Testis (tissue), 2 donors: ENCODE measurements at regions not wholly inside any gene's neighbourhood (a gene's known extent, or its start where the extent isn't known, plus 50 kb on each side); places are given as distances from the start of the nearest gene placed in this dataset.

Experiments
- DNase-seq: peaks from one replicate; pipeline ENCODE4 v3.0.0-alpha.2; 2019
- H3K27ac ChIP-seq, 2 donors: fragments of 200-600 bp; sonication (generic); one replicate each; pipeline ENCODE4 v1.5.1; 2019
- H3K27me3 ChIP-seq: fragments of 200-600 bp; sonication (generic); one replicate; pipeline ENCODE4 v1.5.1; 2019
- H3K36me3 ChIP-seq: fragments of 200-600 bp; sonication (generic); one replicate; pipeline ENCODE4 v1.5.1; 2017; ENCODE audit warnings: low read depth; ENCODE audit errors: missing control alignments
- H3K4me1 ChIP-seq: fragments of 200-600 bp; sonication (generic); one replicate; pipeline ENCODE4 v1.5.1; 2019
- H3K4me3 ChIP-seq, 2 donors: fragments of 200-600 bp; sonication (generic); one replicate each; pipeline ENCODE4 v1.5.1; 2017 to 2019
- H3K9me3 ChIP-seq: fragments of 200-600 bp; sonication (generic); one replicate; pipeline ENCODE4 v1.5.1; 2017
- POLR2A ChIP-seq: fragments of 450-650 bp; IDR thresholded peaks from one replicate; pipeline ENCODE4 v1.6.1; 2017; ENCODE audit warnings: antibody characterized with exemption, mild to moderate bottlenecking, moderate library complexity
- WGBS, 2 donors: methylation state at CpG; one replicate each; pipeline ENCODE4 v1.1.5; 2018; 5-methylcytosine and 5-hydroxymethylcytosine counted together
- intact Hi-C: fragments of 100-400 bp; cut with DNase I; formaldehyde crosslinking; loops from one replicate; pipeline ENCODE4 v1.15.1; 2023; ENCODE audit warnings: low total_unique reads
- TF ChIP-seq, protein P1 (sequence below), 3 experiments: fragments of 450-650 bp in 2 of 3; fragments of 200-600 bp in 1 of 3; sonication (generic) in 1 of 3; IDR thresholded peaks; one replicate each; pipeline ENCODE4 v1.5.1; 2016 to 2019; ENCODE audit warnings: antibody characterized with exemption in 3 of 3, mild to moderate bottlenecking in 2 of 3, moderate library complexity in 1 of 3

DNA sequence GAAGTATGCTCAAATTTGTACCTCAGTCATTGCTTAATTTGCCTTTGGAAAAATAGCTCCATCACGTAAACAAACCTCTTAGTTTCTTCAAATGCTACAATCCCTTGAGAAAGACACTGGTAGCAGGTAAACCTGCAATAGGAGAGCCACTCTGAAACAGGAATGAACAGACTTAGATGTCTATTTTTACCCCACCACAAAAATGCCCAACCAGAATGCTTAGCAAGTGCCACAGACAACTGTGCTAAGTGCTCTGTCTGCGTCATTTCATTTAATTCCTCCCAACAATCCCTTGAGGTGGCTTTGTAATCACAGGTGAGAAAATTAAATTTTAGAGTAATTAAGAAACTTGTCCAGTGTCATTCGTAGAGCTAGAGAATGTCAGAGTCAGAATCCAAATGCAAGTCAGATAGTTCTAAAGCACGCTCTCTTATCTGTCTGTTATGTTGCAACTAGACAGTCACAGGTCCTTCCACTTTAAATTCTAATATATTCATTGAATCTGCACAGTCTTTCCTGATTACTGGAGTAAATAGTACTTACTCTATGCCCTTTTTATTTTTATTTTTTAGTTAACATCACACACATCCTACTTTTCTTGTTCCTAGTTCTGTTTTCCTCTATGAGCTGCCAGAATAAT is 89.0 kb upstream of the GRIA4 start:
- no peak for DNase-seq
- Histone ChIP-seq H3K36me3 (no peaks in the 10 kb centered on the region), H3K9me3 (no peaks in the 10 kb centered on the region)

GRCh38 chr11:105507496-105508254 is 102.2 kb upstream of the GRIA4 start:
- Histone ChIP-seq H3K27me3 (no peaks in the 10 kb centered on the region), H3K27ac (no peak overlapping the region), H3K9me3 (no peaks in the 10 kb centered on the region), H3K4me1 (no peaks in the 10 kb centered on the region), H3K36me3 (no peaks in the 10 kb centered on the region), H3K4me3 (no peak overlapping the region)
- DNase-seq: no peak
- WGBS, 2 donors: 70 to 78% methylated on average over 5 of the region's 5 CpGs
- intact Hi-C loops: no loop called here
- TF ChIP-seq POLR2A: no peak
- TF ChIP-seq, protein P1, sequence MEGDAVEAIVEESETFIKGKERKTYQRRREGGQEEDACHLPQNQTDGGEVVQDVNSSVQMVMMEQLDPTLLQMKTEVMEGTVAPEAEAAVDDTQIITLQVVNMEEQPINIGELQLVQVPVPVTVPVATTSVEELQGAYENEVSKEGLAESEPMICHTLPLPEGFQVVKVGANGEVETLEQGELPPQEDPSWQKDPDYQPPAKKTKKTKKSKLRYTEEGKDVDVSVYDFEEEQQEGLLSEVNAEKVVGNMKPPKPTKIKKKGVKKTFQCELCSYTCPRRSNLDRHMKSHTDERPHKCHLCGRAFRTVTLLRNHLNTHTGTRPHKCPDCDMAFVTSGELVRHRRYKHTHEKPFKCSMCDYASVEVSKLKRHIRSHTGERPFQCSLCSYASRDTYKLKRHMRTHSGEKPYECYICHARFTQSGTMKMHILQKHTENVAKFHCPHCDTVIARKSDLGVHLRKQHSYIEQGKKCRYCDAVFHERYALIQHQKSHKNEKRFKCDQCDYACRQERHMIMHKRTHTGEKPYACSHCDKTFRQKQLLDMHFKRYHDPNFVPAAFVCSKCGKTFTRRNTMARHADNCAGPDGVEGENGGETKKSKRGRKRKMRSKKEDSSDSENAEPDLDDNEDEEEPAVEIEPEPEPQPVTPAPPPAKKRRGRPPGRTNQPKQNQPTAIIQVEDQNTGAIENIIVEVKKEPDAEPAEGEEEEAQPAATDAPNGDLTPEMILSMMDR (IDR thresholded peaks at IDR 0.05): no peak

More for the DNA sequence above, 89.0 kb upstream of the GRIA4 start:
- 83 to 91% methylated on average over 4 of the region's 4 CpGs for WGBS, 2 donors
- intact Hi-C loops: no loop called here
- H3K4me3 ChIP-seq: no peak overlapping the region
- TF ChIP-seq, protein P1 (IDR thresholded peaks at IDR 0.05): no peak
- no peak for TF ChIP-seq POLR2A
- no peaks in the 10 kb centered on the region for H3K27me3 ChIP-seq
- H3K27ac ChIP-seq: no peak overlapping the region
- H3K4me1 ChIP-seq: no peaks in the 10 kb centered on the region

DNA sequence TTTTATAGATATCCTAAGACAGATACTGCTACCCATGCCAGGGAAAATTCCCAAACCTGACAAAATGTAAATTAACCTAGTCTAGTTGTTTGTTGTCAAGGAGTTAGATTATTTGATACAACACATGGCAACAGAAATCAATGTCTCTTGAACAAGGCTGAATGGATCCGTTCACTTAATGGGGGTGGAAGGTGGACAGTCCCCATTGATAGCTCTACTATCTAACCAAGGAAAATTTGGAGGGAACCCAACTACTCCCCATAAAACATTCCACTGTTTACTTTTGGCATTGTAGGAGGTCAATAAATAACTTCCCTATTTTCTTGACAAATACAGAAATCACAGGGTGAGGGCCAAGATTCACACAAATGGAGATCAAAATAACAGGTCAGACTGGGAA is 117.9 kb upstream of the GRIA4 start:
- WGBS, 2 donors: 77 to 91% methylated on average over 1 of the region's 1 CpG
- Histone ChIP-seq H3K4me3 (no peak overlapping the region), H3K36me3 (no peaks in the 10 kb centered on the region), H3K27me3 (no peaks in the 10 kb centered on the region), H3K9me3 (no peaks in the 10 kb centered on the region), H3K27ac (no peak overlapping the region), H3K4me1 (no peaks in the 10 kb centered on the region)
- intact Hi-C loops: no loop called here
- TF ChIP-seq, protein P1 (IDR thresholded peaks at IDR 0.05): no peak
- TF ChIP-seq POLR2A: no peak
- DNase-seq: no peak

GRCh38 chr11:105491394-105491793 is 118.5 kb upstream of the GRIA4 start:
- no peak overlapping the region for H3K27ac ChIP-seq
- 75 to 82% methylated on average over 1 of the region's 1 CpG for WGBS, 2 donors
- H3K9me3 ChIP-seq: no peaks in the 10 kb centered on the region
- TF ChIP-seq, protein P1 (IDR thresholded peaks at IDR 0.05): no peak
- TF ChIP-seq POLR2A: no peak
- intact Hi-C loops: no loop called here
- no peak for DNase-seq
- H3K4me3 ChIP-seq: no peak overlapping the region
- no peaks in the 10 kb centered on the region for H3K36me3 ChIP-seq
- no peaks in the 10 kb centered on the region for H3K27me3 ChIP-seq
- H3K4me1 ChIP-seq: no peaks in the 10 kb centered on the region
